ENCODE measurements at regions not wholly inside any gene's neighbourhood (a gene's known extent, or its start where the extent isn't known, plus 50 kb on each side); places are given as distances from the start of the nearest gene placed in this dataset.

DNA sequence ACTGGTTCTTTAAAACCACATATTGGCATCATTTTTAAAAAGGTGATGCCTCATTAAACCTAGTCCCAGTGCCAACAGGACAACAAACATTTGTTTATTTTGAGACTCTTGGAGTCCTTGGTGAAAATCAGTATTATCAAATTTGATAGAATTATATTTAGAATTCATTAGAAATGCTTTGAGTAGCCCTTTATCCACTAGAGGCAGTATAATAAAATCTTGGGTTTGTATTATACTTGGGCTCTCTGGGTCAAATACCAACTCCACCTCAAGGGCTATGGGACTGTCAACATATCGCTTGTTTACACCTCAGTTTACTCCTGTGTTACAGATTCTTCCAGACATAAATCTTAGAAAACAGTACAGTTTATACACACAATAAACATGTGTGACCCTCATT is 335.7 kb upstream of the FSTL5 start:
- TF ChIP-seq POLR2A (IDR thresholded peaks at IDR 0.05; ENCODE audit: extremely low read depth, insufficient read length): no peak
- TF ChIP-seq, protein P1, sequence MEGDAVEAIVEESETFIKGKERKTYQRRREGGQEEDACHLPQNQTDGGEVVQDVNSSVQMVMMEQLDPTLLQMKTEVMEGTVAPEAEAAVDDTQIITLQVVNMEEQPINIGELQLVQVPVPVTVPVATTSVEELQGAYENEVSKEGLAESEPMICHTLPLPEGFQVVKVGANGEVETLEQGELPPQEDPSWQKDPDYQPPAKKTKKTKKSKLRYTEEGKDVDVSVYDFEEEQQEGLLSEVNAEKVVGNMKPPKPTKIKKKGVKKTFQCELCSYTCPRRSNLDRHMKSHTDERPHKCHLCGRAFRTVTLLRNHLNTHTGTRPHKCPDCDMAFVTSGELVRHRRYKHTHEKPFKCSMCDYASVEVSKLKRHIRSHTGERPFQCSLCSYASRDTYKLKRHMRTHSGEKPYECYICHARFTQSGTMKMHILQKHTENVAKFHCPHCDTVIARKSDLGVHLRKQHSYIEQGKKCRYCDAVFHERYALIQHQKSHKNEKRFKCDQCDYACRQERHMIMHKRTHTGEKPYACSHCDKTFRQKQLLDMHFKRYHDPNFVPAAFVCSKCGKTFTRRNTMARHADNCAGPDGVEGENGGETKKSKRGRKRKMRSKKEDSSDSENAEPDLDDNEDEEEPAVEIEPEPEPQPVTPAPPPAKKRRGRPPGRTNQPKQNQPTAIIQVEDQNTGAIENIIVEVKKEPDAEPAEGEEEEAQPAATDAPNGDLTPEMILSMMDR (IDR thresholded peaks at IDR 0.05; ENCODE audit: low read depth, low read length): no peak

Measured in NB4 (cell line).